Omental fat pad (tissue), 3 donors: ENCODE measurements at regions not wholly inside any gene's neighbourhood (a gene's known extent, or its start where the extent isn't known, plus 50 kb on each side); places are given as distances from the start of the nearest gene placed in this dataset.

Experiments
- ATAC-seq: fragments of 150-250 bp; one replicate; pipeline ENCODE4 v1.9.1; 2016; ENCODE audit warnings: mild to moderate bottlenecking, moderate library complexity; ENCODE audit not compliant: low FRiP score
- DNase-seq: peaks from one replicate; pipeline ENCODE4 v3.0.0-alpha.2; 2019; ENCODE audit warnings: low spot score
- TF ChIP-seq, protein P1 (sequence below), 3 donors: fragments of 450-650 bp; IDR thresholded peaks; one replicate each; pipeline ENCODE4 v1.5.1; 2016 to 2017; ENCODE audit warnings: antibody characterized with exemption in 3 of 3, mild to moderate bottlenecking in 3 of 3, moderate library complexity in 2 of 3

DNA sequence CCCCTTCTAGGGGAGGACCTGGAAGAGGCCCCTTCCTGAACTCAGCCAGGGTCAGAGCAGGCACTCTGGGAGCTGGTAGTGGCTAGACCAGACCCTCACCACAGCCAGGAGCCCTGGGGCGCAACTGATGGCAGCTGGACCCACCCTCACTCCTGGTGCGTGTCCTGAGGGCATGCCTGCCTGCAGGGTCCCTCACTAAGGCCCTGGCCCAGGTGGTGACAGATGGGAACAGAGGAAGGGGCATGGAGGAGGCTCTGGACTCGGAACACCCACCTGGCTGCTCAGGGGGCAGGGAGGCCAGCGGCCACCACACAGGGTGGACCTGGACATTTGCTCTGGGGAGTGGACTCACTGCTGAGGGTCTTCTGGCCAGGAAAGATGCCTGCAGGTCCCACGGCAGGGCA is 342.2 kb upstream of the SFSWAP start:
- TF ChIP-seq, protein P1, sequence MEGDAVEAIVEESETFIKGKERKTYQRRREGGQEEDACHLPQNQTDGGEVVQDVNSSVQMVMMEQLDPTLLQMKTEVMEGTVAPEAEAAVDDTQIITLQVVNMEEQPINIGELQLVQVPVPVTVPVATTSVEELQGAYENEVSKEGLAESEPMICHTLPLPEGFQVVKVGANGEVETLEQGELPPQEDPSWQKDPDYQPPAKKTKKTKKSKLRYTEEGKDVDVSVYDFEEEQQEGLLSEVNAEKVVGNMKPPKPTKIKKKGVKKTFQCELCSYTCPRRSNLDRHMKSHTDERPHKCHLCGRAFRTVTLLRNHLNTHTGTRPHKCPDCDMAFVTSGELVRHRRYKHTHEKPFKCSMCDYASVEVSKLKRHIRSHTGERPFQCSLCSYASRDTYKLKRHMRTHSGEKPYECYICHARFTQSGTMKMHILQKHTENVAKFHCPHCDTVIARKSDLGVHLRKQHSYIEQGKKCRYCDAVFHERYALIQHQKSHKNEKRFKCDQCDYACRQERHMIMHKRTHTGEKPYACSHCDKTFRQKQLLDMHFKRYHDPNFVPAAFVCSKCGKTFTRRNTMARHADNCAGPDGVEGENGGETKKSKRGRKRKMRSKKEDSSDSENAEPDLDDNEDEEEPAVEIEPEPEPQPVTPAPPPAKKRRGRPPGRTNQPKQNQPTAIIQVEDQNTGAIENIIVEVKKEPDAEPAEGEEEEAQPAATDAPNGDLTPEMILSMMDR (IDR thresholded peaks at IDR 0.05), result no peak
- no peak for ATAC-seq
- DNase-seq, result no peak

DNA sequence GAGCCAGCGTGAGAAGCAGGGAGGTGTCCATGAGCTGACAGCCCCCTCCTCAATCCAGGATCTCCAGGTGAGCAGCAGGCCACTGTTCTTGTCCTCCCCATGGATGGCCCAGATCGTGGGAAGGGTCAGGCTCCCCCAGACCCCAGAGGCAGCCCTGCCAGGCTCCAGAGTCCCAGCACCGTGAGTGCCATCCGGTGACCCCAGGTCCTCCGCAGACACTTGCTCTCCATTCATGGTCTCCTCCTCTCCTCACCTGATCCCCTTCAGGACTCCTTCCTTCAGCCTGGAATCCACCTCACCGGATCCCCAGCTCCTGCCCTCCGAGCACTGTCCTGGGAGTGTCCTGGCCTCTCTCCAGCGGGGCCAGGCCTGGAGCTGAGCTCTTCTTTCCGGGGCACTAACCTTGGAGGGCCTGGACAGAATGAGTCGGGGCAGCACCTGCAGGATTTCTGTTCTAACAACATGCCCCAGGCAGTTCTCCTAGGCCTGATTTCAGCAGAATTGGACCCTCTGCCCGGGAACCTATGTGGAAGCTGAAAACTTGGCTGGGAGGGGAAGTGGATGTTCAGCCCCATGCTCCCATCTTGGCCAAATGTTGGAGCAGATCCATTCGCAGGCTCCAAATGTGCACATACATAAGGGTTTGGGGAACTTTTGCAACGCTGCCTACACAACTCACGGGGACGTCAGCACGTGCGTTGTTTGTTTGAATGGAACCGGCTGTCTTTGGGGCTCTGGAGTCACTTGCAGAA is 341.6 kb upstream of the SFSWAP start:
- ATAC-seq (no peak), DNase-seq (no peak)
- TF ChIP-seq, protein P1 (IDR thresholded peaks at IDR 0.05), result no peak

DNA sequence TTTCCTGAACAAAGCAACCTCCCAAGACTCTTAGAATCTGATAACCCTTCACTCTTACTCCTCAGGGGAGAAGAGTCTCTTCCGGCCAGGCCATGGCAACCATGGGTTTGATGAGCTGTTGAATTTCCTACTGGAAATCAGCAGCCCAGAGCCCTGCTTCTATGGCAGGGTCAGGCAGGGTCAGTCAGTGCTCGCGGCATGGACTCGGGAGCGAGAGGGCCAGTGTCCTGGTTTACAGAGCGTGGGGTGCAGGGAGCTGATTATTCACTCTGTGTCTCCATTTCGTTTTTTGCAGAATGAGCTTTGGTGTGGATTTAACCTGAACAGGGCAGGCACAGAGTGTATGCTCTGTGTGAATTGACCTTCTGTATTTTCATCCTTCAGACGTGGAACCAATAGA is 340.6 kb upstream of the SFSWAP start:
- ATAC-seq (no peak), DNase-seq (no peak)
- TF ChIP-seq, protein P1 (IDR thresholded peaks at IDR 0.05), result no peak

DNA sequence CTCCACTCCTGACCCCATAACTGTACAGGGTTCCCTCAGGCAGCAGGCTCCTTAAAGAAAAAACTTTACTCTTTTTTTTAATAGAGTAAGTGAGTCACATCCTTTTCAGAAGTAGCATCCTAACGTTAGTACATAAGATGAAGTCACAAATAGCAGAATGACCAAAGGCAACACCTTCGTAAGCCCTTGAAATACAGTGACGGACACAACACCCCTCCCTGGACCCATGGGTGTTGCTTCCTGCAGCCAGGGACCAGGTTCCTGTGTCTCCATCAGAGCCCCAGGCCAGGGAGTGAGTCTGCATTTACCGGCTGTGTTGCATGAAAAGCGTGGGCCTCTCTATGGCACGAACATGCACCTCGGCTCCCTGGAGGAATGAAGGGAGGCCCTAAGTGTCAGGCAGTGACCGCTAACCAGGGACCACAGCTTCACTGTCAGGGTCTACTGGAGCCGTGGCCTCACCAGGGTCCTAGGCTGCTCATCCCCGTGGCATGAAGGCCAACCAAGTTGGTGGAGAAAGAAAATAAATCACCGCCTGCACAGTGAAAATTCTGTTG is 340.0 kb upstream of the SFSWAP start:
- DNase-seq, result no peak
- TF ChIP-seq, protein P1 (IDR thresholded peaks at IDR 0.05), result no peak
- no peak for ATAC-seq

DNA sequence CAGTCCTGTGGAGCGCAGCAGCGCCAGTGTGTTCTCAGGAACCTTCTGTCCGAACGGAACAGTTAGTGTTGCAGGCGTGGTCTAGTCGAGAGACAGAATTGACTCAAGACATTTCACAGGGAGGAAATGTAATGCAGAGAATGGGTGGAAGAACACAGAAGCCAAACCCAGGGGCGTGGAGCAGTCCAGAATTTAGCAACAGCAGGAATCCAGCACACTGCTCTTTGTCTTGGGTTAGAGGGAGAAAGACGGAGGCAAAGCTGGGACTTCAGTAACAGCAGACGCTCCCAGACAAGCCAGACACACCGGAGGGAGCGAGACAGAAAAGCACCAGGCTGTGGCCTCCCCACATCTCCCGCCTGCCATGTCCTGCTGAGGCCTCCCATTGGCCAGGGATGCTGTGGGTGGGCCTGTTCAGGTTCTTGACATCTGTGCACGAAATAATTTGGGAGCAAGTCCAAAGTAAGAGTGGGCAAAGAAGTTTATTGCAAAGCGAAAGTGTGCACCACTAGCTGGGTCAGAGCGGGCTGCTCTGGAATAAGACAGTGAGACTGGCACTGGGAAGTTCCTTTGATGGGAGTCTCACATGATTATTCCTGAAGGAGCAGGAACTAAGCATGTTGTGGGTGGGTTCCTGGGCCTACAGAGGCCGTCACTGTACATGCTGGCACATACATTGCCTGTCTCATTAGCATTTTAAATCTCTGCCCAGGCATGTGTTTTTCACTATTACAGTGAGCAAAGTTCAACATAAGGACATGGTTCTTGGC is 339.3 kb upstream of the SFSWAP start:
- TF ChIP-seq, protein P1 (IDR thresholded peaks at IDR 0.05), result no peak
- ATAC-seq, result no peak
- no peak for DNase-seq

DNA sequence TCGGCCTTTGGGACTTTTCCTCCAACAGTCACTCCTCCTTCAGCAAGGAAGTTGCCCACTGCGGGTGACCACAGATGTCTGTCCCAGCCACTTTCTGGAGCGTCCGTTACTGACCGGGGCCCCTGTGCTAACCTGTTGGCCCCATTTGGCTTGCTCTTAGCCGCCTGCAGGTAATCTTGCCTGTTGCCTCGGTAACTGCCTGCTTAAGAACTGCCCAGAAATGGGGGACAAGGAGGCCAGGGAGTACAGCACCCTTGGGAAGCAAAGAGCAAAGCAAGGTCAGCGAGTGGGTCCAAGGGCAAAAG is 338.8 kb upstream of the SFSWAP start:
- TF ChIP-seq, protein P1 (IDR thresholded peaks at IDR 0.05), result no peak
- DNase-seq (no peak), ATAC-seq (no peak)
